ENCODE measurements at regions not wholly inside any gene's neighbourhood (a gene's known extent, or its start where the extent isn't known, plus 50 kb on each side); places are given as distances from the start of the nearest gene placed in this dataset.
A peak's percentile ranks its signal among the peaks of the same experiment; 100 is the strongest.

DNA sequence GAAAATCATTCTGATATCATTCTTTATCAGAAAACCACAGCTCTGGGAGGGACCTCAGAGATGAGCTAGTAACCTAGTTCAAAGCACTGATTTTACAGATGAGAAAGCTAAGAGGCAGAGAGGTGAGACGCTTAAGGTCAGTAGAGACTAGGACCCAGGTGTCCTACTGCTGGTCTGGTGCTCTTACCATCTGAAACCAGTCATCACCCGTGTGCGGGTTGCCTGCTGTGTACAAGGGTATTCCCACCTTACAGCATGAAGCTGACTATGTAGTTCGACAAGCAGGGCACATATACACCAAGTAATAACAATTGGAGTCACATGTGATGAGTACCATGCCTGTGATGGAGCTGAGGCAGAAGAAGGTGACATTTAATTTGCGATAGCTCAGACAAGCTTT lies 133.7 kb downstream of the ADAMTS15 start:
- no TSS peak for BruUV-seq (replicated peaks)
- Histone ChIP-seq H3K27ac (ENCODE audit: low read length) (no peak overlapping the region; the same call in 1 of the 2 replicates), H3K27me3 (ENCODE audit: control insufficient read depth, insufficient read depth, low read length) (no peaks in the 10 kb centered on the region), H3K4me3 (ENCODE audit: low read depth in 2 of 2, low read length in 2 of 2) (no peak overlapping the region), H3K4me1 (ENCODE audit: control insufficient read depth, insufficient read depth, low read length) (no peaks in the 10 kb centered on the region), H3K36me3 (ENCODE audit: control insufficient read depth, insufficient read depth, low read length) (no peaks in the 10 kb centered on the region), H3K9me3 (ENCODE audit: control insufficient read depth, insufficient read depth, low read depth, low read length) (0 out of 2 replicates have a peak, but pooled peaks cover 3% of the 10 kb centered on the region)
- intact Hi-C loops (cut with micrococcal nuclease; ENCODE audit: unreplicated experiment): no loop called here
- CTCF ChIA-PET: interaction anchor here (0.6 kb wide), 1 partner anchor 151 kb away, joined by 3 read pairs; no protein-coding TSS in a partner anchor
- ATAC-seq: no peak
- in situ Hi-C loops (cut with HindIII; ENCODE audit: low pct_unique_long_range_greater_than_20kb, low sequenced_read_pairs): no loop called here
- POLR2A ChIA-PET: interaction anchor here (0.5 kb wide), 1 partner anchor 568 kb away, joined by 4 read pairs; no protein-coding TSS in a partner anchor
- TF ChIP-seq, protein P1, sequence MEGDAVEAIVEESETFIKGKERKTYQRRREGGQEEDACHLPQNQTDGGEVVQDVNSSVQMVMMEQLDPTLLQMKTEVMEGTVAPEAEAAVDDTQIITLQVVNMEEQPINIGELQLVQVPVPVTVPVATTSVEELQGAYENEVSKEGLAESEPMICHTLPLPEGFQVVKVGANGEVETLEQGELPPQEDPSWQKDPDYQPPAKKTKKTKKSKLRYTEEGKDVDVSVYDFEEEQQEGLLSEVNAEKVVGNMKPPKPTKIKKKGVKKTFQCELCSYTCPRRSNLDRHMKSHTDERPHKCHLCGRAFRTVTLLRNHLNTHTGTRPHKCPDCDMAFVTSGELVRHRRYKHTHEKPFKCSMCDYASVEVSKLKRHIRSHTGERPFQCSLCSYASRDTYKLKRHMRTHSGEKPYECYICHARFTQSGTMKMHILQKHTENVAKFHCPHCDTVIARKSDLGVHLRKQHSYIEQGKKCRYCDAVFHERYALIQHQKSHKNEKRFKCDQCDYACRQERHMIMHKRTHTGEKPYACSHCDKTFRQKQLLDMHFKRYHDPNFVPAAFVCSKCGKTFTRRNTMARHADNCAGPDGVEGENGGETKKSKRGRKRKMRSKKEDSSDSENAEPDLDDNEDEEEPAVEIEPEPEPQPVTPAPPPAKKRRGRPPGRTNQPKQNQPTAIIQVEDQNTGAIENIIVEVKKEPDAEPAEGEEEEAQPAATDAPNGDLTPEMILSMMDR (IDR thresholded peaks at IDR 0.05): 0 out of 2 replicates have a peak, but pooled peaks have one; percentile 0
- no peak for TF ChIP-seq REST (IDR thresholded peaks at IDR 0.05; ENCODE audit: insufficient read depth in 1 of 2, low read depth in 2 of 2, low read length in 1 of 2)
- no peak for DNase-seq (ENCODE audit: low read depth, low spot score)

DNA sequence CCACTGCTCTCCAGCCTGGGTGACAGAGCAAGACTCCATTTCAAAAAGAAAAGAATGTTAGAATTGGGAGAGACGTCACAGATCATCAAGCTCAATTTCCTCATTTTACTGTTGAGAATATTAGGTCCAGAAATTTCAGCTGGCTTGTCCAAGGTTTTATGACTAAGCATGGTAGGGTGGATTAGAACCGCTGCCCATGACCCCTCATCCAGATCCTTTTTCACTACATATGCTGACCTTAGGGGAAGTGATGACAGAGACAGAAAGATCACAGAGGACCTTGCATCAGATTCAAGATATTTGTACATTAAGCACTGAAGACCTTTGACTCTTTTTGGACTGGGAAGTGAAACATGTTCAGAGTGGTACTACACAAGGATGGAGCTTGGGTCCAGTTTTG lies 134.5 kb downstream of the ADAMTS15 start:
- intact Hi-C loops (cut with micrococcal nuclease; ENCODE audit: unreplicated experiment): no loop called here

More for the DNA sequence above, 134.5 kb downstream of the ADAMTS15 start:
- Histone ChIP-seq H3K27ac (ENCODE audit: low read length) (peak overlapping the region; percentile 20; the same call in 1 of the 2 replicates), H3K27me3 (ENCODE audit: control insufficient read depth, insufficient read depth, low read length) (no peaks in the 10 kb centered on the region), H3K36me3 (ENCODE audit: control insufficient read depth, insufficient read depth, low read length) (no peaks in the 10 kb centered on the region), H3K9me3 (ENCODE audit: control insufficient read depth, insufficient read depth, low read depth, low read length) (0 out of 2 replicates have a peak, but pooled peaks cover 3% of the 10 kb centered on the region), H3K4me1 (ENCODE audit: control insufficient read depth, insufficient read depth, low read length) (no peaks in the 10 kb centered on the region), H3K4me3 (ENCODE audit: low read depth in 2 of 2, low read length in 2 of 2) (no peak overlapping the region)
- TF ChIP-seq REST (IDR thresholded peaks at IDR 0.05; ENCODE audit: insufficient read depth in 1 of 2, low read depth in 2 of 2, low read length in 1 of 2): no peak
- no peak for TF ChIP-seq SIN3A (IDR thresholded peaks at IDR 0.05; ENCODE audit: borderline replicate concordance, insufficient read depth, low read depth, low read length)
- TF ChIP-seq, protein P1 (IDR thresholded peaks at IDR 0.05): no peak
- TF ChIP-seq TCF7L2 (IDR thresholded peaks at IDR 0.05; ENCODE audit: low read depth, low read length): no peak
- CTCF ChIA-PET: interaction anchor here (0.6 kb wide), 1 partner anchor 152 kb away, joined by 3 read pairs; no protein-coding TSS in a partner anchor
- no peak for DNase-seq (ENCODE audit: low read depth, low spot score)
- in situ Hi-C loops (cut with HindIII; ENCODE audit: low pct_unique_long_range_greater_than_20kb, low sequenced_read_pairs): no loop called here
- no TSS peak for BruUV-seq (replicated peaks)
- POLR2A ChIA-PET: interaction anchor here (0.5 kb wide), 1 partner anchor 569 kb away, joined by 4 read pairs; no protein-coding TSS in a partner anchor
- ATAC-seq: no peak

Data from Panc1 (cell line).